Stimulated activated CD8-positive, alpha-beta memory T cell treated with anti-CD3 and anti-CD28 coated beads, Interleukin-15, amount 100 ng/mL, for 1 hour (primary cell): ENCODE measurements at regions not wholly inside any gene's neighbourhood (a gene's known extent, or its start where the extent isn't known, plus 50 kb on each side); places are given as distances from the start of the nearest gene placed in this dataset.
"Not testable (repeated sequence)": the region's sequence is repeated elsewhere in the genome, so short reads cannot be mapped to it uniquely, and the experiment has no call there.

Experiments
- DNase-seq: peaks from one replicate; pipeline ENCODE4 v3.0.0-alpha.2; 2020; ENCODE audit warnings: low read depth

- DNase-seq = no peak
These were observed 273.4 kb upstream of the TMEFF2 start for GRCh38 chr2:192467953-192468660.

DNA sequence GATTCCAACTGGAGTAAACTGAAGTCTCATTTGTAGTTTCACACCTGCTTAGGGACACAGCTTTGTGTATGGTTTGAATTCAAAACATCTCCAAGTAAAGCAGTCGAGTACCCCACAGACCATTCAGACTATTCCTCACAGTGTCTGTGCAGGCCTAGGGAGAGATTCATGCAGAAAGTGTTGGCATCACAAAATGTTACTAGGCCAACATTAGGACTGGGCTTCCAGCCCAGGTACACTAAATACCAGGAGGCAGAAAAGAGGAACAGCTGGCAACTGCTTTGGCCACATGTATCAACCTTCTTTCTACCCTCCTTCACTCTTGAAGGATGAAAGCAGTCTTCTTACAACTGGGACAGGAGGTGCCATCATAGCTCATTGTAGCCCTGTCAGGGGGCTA lies 270.4 kb upstream of the TMEFF2 start:
- DNase-seq = no peak

DNA sequence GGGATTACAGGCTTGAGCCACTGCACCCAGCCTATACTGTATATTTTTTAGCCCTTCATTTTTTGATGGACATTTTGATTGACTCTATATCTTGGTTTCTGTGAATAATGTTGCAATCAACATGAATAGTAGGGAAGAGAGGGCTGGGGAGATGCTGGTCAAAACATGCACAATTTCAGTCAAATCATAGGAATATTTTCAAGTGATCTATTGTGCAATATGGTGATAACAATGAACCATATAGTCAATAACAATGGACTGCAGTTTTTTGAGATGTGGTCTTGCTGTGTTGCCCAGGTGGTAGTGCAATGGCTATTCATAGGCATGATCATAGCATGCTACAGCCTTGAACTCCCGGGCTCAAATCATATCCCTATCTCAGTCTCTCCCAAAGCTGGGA lies 264.7 kb upstream of the TMEFF2 start:
- no peak for DNase-seq

DNA sequence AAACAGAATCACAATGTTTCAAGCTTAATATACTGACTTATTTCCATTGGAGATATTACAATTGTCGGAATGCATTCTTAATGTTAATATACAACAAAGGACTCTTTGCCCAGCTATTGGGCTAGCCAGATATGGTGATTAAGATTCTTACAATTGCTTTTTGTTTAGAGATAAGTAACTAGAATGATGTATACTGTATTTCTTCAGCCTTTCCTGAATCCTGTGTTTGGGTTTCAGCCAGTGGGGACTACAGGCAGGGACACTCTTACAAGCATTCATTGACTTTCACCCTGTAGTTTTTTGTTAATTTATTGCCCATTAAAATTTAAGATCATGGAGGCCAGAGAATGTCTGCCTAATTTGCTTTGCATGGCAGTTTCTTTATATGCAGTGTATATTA lies 254.1 kb upstream of the TMEFF2 start:
- no peak for DNase-seq

GRCh38 chr2:192444286-192444838 lies 249.6 kb upstream of the TMEFF2 start:
- DNase-seq = no peak

GRCh38 chr2:192443831-192444230 lies 249.1 kb upstream of the TMEFF2 start:
- no peak for DNase-seq

DNA sequence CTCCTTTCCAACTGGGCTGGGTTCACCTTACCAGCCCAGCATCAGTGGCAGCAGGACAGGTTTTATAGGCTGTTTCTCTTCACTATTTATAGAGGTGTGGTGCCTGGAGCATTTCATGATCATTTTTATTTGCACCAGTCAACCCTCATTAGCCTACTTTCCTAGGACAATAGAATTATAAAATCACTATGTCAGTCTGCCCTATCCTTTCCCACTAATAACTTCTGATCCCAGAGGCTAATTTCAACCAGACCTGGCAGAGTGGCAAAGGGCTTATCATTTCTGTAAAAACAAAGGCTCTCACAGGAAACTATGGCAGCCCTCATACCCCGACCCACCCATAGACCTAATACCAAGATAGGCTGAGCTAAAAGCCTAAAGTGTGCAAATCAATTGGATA lies 243.5 kb upstream of the TMEFF2 start:
- no peak for DNase-seq

DNA sequence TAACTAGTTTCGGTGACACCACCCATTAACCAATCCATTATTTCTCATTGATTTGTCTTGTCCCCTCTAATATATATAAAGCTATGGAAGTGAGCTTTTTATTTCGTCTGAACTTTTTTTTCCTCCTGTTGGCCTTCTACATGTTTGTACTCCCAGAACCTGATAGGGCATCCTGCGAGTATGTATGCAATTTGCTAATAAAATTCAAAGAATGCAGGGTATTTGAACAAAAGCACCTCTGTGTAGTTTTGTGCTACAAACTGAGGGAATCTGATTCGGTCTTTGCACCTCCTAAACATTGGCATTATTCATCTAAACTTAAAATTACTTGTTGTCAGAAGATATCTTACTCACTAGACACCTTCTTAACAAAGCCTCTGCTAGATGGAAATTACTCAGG lies 242.9 kb upstream of the TMEFF2 start:
- no peak for DNase-seq

DNA sequence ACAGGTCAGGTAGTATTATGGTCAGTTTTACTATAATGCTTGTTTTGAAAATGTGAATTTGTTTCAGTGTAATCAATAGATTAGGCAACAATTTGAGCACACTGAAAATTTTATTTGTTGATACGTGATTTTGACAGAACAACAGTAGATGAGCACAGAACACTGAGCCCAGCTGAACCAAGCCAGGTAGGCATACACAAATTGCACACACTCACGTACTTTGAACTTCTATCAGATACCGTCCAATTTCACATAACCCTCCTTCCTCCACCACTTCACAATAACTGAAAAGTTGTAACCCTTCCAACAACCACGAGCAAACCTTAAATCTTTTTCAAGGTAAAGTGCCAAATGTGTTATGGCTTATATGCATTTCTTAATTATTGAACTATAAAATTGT lies 229.5 kb upstream of the TMEFF2 start:
- DNase-seq = no peak

DNA sequence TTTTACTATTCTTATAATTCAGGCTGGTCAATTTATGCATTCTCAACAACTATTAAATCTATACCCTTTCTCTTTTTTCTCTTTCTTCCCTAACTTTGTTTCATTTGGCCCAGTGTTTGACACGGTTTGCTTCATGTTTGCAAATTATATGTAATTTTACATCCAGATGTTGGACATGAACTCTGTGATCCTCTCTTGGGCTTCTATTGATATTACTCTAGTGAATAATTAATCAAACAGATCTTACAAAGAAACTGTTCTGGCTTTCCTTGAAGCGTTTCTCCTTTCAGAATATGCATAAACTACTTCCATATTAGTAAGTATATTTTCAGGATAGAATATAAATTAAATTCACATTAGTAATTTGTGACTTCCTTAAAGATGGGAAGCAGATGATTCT lies 225.1 kb upstream of the TMEFF2 start:
- DNase-seq = no peak

DNA sequence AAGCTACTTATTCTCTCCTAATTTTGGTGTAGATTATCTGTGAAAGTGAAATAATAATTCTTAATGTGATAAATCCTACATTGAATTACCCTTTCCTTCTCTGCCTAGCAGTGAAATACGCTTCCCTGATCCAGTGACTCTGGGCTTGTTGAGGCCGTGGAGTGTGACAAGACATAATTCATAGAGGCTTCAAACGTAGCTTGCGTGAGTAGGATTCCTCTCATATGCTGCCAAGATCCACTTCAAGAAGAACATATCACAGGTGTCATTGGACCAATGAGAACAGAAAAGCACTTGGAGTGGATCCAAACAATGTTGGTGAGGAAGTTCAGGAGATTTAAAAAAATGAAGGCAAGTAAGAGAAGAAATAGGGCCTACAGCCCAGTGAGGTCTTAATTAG lies 221.3 kb upstream of the TMEFF2 start:
- DNase-seq = no peak

GRCh38 chr2:192414794-192415193 lies 220.1 kb upstream of the TMEFF2 start:
- no peak for DNase-seq

DNA sequence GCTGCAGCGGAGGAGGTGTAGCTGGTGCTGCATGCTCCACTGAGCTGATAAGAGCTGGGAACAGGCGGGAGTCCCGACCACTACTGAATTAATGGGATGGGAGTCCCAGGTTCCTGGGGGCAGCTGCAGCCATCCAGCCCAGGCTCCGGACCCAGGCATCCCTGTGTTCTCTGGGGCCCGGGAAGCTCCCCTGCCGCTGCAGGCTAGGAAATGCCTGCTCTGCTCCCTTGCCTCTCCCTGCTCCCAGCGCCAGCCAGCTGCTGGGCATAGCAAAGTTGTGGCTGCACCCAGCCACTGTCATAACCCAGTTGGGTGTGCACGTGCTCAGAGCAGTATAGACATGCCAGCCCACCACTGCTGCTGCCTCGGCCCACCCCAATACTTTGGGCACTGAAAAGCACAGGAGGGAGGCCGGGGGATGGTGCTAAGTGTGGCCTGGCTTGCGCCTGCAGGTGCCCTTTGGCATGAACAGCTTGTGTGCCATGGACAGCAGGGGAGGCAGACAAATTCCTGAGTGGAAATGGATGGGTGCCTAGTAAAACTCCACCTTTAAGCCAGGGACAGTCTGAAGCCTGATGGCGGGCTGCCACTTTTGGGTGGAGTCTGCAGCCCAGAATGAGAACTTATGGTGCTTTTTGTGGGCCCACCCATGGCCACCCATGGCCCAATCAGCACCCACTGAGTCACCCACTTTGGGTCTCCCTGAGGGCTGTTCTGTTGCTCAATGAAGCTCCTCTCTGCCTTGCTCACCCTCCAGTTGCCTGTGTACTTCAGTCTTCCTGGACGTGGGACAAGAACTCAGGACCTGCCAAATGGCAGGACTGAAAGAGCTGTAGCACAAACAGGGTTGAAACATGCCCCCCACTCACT lies 219.3 kb upstream of the TMEFF2 start:
- no peak for DNase-seq

GRCh38 chr2:192412866-192413265 lies 218.1 kb upstream of the TMEFF2 start:
- not testable (repeated sequence) for DNase-seq

DNA sequence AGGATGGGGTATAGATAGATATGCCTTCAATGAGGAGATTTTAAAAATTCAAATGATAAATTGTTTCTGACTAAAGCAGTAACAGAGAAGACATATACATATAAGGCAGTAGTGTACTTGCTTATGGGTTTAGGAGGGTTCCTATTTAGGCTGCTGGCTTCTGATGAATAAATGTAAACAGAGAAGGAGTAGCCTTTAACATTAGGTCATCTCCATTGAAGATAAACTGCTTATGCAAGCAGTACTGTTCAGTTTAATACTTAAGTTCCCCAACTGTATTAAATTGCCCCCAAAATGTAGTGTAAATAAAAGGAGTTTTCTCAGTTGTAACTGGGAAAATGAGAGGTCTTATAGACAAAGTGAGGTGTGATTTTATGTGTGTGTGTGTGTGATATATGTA lies 217.7 kb upstream of the TMEFF2 start:
- no peak for DNase-seq

GRCh38 chr2:192411755-192412154 lies 217.0 kb upstream of the TMEFF2 start:
- no peak for DNase-seq

DNA sequence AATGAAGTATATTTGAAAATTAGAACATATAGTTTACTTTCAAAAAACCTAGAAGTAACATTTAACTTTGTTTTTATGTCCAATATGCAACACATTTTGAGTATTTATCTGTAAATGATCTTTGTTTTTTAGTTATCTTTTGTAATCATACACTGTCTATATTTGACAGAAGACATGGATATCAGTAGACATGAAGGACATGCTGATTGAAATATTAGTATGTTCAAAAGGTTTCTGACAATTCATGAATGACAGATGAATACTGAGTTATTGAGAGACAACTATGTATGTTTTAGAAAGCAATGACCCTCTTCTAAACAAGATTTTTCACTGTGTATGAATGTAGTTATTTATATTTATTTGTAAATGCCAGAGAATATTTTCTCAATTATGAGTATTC lies 215.6 kb upstream of the TMEFF2 start:
- no peak for DNase-seq

GRCh38 chr2:192407692-192408091 lies 213.0 kb upstream of the TMEFF2 start:
- no peak for DNase-seq

DNA sequence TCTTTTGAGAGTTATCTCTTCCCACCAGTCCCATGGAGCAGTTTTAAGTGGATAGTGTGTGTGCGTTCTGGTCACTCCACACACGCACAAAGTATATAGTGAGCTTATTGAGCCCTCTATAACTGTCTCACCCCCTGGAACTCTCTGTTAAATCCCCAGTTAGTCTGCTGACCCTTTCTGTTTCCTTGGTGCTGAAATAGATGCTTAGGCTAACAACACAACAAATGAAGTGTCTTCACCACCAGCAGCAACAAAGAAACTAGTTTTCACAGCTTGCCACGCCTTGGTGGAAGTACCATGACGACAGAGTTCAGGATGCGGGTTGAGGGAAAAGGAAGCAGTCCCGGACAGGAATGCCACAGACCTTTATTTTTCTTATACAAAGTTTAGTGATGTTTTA lies 203.5 kb upstream of the TMEFF2 start:
- no peak for DNase-seq

- DNase-seq = no peak
These were observed 199.9 kb upstream of the TMEFF2 start for GRCh38 chr2:192394605-192395004.

GRCh38 chr2:192391041-192391440 lies 196.3 kb upstream of the TMEFF2 start:
- DNase-seq = no peak

DNA sequence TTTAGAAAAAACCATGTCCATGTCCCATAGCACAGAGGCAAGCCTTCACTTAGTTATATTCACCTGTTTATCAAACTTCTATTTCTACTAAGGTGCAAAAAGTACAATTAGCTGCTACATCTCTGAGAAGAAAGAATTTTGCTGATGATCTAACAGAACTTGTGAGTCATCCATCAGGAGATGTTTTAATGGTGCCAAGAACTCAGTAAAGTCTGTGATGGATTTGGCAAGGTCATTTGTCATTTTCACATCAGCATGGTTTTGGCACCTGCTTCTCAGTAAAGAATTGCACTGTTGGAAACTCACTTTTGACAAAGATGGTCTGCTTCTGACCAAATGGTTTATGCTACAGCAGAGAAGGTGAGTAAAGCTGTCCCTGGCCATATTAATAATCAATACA lies 195.7 kb upstream of the TMEFF2 start:
- DNase-seq = no peak

- DNase-seq = not testable (repeated sequence)
These were observed 189.5 kb upstream of the TMEFF2 start for GRCh38 chr2:192384191-192384590.
